GM21619 (cell line): ENCODE measurements at regions not wholly inside any gene's neighbourhood (a gene's known extent, or its start where the extent isn't known, plus 50 kb on each side); places are given as distances from the start of the nearest gene placed in this dataset.
"Not testable (repeated sequence)": the region's sequence is repeated elsewhere in the genome, so short reads cannot be mapped to it uniquely, and the experiment has no call there.

Source experiments
- ATAC-seq: cut with Tn5 transposase; IDR thresholded peaks from one replicate; pipeline ENCODE4 v1.9.1; 2021; ENCODE audit not compliant: unreplicated experiment

GRCh38 chr2:125681976-125682805 lies 973.8 kb upstream of the GYPC start:
- no peak for ATAC-seq

GRCh38 chr2:125684256-125684655 lies 971.7 kb upstream of the GYPC start:
- no peak for ATAC-seq

- no peak for ATAC-seq
Measured at GRCh38 chr2:125684932-125685331, 971.0 kb upstream of the GYPC start.

GRCh38 chr2:125696560-125696959 lies 959.4 kb upstream of the GYPC start:
- no peak for ATAC-seq

GRCh38 chr2:125698280-125698679 lies 957.7 kb upstream of the GYPC start:
- no peak for ATAC-seq

- no peak for ATAC-seq
Measured at GRCh38 chr2:125701070-125701469, 954.9 kb upstream of the GYPC start.

GRCh38 chr2:125707611-125708010 lies 948.3 kb upstream of the GYPC start:
- ATAC-seq = no peak

- no peak for ATAC-seq
Measured at GRCh38 chr2:125710561-125710960, 945.4 kb upstream of the GYPC start.

- ATAC-seq = no peak
Measured at GRCh38 chr2:125711075-125711474, 944.9 kb upstream of the GYPC start.

- ATAC-seq = no peak
Measured at GRCh38 chr2:125713533-125713932, 942.4 kb upstream of the GYPC start.

GRCh38 chr2:125721072-125721721 lies 934.8 kb upstream of the GYPC start:
- no peak for ATAC-seq

GRCh38 chr2:125730921-125731320 lies 925.0 kb upstream of the GYPC start:
- no peak for ATAC-seq

- no peak for ATAC-seq
Measured at GRCh38 chr2:125736306-125736705, 919.7 kb upstream of the GYPC start.

GRCh38 chr2:125745514-125745913 lies 910.4 kb upstream of the GYPC start:
- ATAC-seq = no peak

- no peak for ATAC-seq
Measured at GRCh38 chr2:125746321-125747164, 909.4 kb upstream of the GYPC start.

GRCh38 chr2:125747165-125747425 lies 908.9 kb upstream of the GYPC start:
- no peak for ATAC-seq

GRCh38 chr2:125756431-125756830 lies 899.5 kb upstream of the GYPC start:
- no peak for ATAC-seq

GRCh38 chr2:125796784-125797183 lies 859.2 kb upstream of the GYPC start:
- ATAC-seq = no peak

GRCh38 chr2:125797192-125797591 lies 858.8 kb upstream of the GYPC start:
- ATAC-seq = no peak

GRCh38 chr2:125822746-125823145 lies 833.2 kb upstream of the GYPC start:
- no peak for ATAC-seq

GRCh38 chr2:125825781-125826180 lies 830.2 kb upstream of the GYPC start:
- ATAC-seq = not testable (repeated sequence)

GRCh38 chr2:125837128-125837527 lies 818.8 kb upstream of the GYPC start:
- no peak for ATAC-seq
